GM19452 (cell line): ENCODE measurements at regions not wholly inside any gene's neighbourhood (a gene's known extent, or its start where the extent isn't known, plus 50 kb on each side); places are given as distances from the start of the nearest gene placed in this dataset.

Source experiments
- ATAC-seq: cut with Tn5 transposase; IDR thresholded peaks from one replicate; pipeline ENCODE4 v1.9.1; 2021; ENCODE audit not compliant: unreplicated experiment

DNA sequence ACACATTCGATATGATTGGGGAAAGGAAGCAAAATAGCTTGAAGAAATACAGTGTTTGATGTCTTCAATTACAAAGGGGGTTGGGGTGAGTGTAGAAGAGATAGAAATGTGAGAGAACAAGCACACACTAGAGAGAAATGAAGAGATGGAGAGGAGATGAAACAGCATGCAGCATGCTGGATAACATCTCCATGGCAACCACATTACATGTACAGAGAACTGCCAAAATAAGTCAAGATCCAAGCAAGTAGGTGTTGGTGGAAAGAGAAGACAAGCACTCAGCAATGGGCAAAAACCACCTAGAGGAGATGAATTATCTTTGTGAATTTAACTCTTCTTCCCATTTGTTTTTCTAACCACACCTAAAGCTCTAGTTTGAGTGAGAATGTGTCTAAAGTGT, 289.8 kb downstream of the GRIN2B start:
- ATAC-seq: no peak

DNA sequence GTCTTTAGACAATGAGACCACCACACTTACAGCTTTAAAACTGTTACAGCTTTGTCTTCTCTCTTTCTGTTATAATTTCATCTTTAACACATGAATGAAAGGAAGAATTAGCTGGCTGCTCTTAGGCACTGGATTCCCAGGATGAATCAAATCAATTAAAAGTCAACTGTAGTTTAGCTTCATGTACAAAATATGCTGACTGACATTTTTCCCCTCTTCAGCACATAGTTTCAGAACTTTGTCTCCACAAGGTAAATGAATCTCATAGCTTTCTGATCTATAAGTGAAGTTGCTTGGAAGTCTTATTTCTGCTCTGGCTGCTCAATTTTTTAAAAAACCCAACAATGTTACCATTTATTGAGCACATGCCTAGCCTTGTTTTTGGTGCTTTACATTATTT, 293.8 kb downstream of the GRIN2B start:
- ATAC-seq: no peak

DNA sequence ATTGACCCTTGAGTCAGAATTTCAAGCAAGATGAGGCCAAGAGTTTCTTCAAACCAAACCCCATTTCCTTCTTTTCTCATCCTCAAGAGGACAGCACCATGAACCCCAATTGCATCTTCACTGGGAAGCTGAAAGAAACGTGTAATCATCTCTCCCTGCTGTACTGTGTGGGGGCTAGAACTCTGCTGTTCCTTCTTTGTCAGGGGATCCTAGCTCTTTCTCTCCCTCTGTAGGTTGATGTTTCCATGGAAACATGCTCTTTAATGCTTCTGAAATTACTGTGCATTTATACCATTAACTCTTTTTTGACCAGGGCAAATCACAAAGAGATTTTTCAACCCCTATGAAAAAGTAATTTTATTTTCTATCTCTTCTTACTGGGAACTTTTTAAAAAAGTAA, 295.1 kb downstream of the GRIN2B start:
- ATAC-seq: no peak

DNA sequence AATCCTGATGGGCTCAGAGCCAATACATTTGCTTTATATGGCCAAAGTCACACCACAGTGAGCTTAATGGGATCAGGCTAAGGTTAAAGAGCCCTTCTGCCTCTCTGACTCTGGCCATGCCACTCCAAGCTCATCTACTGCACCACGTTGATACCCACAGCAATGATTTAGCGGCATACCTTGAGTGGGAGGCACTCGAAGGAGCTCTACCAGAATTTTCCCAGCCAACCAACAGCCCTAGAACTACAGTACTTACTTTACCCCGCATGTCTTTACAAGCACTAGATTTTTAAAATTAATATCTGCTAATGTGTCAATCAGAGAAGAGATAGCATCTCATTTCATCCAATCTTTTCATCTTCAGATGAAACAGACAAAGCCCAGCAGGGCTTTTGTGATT, 300.5 kb downstream of the GRIN2B start:
- ATAC-seq: no peak

DNA sequence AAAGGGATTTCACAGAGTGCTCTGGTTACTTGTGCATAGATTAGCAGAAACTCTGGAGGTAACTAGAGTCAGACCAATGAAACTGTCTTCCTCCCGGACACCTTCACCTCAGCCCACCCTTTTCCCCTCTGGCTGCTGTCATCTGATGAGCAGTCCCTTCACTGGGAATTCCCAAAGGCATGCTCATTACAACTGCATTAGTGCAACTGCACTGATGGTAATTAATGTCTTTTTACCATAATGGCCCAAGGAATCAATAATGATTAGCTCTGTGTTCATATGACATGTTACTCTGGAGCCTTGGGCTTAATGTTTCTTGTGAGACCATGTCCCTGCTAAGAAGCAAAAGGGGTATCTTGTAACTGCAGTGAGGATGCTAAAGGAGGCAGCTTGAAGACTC, 304.5 kb downstream of the GRIN2B start:
- no peak for ATAC-seq

DNA sequence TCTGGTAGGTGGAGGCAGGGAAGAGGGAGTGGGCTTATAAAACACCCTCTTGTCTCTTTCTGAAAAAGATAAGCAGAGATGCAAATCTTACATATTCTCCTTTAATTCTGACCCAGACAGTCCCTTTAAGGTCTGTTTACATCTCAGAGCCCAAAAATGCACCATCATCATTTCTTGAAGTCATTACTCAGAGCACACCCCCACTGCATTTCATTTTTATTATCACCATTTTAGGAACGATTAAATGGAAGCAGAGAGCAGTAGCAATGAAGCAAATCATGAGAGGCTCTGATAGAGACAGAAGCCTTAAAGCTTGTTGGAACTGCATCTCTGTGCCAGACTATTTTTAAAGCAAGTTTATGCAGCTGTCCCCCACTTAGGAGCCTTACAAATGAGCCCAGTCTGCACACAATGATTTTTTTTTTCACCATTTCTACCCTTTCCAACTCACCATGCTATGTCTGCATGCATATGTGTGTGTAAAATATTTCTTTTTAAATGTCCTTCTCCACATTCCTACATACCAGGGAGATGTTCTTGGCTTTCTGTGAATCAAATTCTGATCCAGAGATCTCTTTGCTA, 311.0 kb downstream of the GRIN2B start:
- ATAC-seq: no peak

DNA sequence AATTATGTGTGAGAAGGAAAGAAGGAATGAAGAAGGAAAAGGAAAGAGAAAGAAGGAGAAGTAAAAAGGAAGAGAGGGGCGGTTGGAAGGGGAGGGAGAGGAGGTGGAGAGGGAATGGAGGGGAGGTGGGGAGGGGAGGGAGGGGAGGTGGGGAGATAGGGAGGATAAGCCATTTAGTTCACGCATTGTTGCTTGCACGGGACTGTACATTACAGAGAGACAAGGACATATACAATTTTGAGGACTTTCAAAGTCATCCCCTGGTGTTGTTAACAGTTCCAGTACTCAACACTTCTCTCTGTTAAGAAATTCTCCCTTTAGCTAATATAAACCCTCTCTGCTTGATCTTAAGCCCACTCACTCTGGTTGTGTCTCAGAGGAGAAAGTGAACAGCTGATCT, 312.5 kb downstream of the GRIN2B start:
- ATAC-seq: no peak

DNA sequence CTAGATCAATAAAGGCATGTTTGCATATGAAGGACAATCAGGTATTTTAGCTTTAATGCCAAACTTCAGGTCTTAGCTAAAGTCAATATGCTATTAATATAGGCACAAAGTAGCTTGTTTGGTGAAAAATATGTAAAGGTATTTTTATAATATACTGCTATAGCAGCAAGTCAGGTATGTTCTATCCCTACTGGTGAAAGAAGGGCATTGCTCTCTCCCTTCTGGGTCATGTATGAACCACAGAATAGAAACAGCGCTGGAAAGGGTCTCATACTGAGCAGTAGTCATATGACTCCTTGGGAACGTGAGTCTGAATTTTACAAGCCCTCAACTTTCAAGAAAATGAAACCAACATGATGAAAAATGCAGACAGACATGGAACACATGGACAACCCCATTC, 314.6 kb downstream of the GRIN2B start:
- no peak for ATAC-seq

DNA sequence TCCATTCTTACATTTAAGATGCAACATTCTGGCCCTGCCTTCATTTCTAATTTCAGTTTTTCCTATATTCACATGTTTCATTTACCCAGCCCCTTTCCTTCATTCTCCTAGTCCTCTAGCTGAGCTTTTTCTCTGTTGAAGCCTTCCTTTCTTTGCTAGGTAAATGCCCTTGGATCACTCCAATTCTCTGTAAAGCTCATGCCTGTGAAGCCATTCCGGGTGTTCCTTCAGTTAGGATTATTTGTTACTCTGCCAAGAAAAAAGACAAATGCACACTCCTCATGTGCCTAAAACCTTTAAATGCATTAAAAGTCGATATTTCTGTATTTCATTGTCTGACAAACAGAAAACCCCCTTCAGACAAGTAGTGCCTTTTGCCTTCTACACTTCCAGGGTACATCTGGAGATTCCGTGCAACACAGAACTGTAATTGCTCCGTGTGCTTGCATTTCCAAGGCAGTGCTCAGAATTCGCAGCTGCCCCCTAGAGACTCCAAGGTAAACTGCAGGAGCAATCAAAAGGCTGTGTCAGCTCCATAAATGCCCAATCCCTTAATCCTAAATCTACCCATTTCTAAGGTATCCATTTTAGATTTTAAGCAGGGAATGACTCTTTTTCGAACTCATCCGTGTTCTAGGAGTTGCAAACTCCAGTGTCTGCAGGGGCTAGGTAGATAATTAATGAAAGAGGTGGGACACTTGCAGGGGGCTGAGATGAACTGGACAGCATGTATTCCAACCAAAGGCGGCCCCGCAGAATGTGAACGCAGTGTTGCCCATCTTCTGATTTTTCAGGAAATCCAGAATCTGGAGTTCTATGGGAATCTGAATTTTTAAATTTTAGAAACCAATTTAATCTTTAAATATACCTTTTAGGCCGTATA, 320.2 kb downstream of the GRIN2B start:
- no peak for ATAC-seq

DNA sequence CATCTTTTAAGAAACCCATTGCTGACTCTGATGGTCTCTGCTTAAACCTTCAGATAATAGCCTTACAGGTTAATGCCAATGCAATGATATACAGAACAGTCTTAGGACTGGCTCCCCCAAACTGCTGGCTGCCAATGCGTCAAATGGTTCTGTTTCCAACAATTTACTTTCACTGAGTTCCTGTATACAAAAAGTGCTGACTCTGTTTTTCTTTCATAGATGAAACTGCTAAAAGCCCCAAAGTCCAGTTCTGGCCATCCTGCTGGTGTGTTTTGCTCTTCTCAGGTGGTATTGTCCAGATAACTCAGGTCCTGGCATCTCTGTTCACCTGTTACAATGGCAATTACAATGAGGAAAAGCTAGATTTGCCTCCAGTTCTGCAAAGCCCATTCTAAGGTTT, 326.9 kb downstream of the GRIN2B start:
- no peak for ATAC-seq

DNA sequence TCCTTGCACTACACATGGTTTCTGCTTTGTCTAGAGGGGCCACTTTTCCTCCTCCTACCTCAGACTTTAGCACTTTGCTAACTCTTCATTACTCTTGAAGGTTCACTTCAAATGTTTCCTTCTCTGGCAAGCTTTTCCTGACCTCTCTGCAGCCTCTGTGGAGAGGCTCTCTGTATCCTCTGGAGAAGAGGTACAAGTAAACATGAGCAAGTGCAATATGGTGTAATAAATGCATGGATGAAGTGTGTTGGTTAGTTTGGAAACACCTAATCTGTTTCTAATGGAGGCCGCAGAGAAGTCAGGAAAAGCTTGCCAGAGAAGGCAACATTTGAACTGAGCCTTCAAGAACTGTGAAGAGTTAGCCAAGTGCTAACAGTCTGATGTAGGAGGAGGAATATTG, 329.3 kb downstream of the GRIN2B start:
- ATAC-seq: no peak

DNA sequence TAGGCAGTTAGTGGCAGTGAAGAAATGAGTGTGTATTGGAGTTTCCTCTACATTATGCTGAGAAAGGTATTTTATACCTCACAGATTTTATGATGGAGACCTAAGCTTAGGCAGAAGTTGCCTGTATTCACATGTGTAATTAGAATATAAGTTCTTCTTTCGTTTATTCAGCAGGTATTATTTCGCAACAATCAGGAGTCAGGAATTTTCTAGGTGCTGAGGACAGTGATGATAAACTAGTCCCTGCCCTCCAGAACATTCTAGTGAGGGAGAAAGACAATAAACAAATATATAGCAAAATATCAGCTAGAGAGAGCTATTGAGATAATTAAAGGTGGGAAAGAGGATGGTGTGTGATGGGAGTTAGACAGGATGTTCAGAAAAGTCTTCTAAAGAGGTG, 345.7 kb downstream of the GRIN2B start:
- ATAC-seq: no peak

DNA sequence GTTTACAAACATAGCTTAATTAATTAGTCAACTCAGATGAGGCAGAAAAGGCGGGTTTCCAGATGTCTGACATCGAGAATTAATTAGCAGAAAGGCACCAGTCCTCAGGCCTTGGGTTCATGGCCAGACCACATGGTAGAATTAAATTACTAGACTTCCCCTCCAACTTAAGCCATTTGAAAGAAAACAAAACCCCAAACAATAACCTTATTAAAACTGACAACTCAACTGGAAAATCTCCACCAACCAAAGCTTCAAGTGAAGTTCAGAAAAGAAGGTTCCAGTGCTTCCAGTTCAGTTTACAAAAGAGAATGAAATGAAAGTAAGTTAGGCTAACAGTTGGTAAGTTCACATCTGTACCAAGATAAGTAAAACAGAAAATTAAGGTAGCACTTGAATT, 349.5 kb downstream of the GRIN2B start:
- ATAC-seq: no peak

DNA sequence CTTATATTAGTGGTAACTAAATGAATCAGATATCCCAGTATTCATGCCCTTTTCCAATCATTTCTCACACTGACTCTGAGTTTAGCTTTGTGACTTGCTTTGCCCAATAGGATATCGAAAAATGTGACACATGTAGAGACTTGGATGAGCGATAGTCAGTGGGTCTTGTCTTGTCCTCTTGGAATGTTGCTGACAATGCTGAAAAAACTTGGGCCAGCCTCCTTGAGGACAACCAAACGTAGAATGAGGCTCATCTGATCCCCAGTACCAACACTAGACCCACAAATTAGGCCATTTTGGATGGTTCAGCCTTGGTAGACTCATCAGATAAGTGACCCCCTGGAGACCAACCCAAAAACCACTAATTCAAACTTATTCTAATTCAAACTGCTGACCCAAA, 351.0 kb downstream of the GRIN2B start:
- no peak for ATAC-seq

DNA sequence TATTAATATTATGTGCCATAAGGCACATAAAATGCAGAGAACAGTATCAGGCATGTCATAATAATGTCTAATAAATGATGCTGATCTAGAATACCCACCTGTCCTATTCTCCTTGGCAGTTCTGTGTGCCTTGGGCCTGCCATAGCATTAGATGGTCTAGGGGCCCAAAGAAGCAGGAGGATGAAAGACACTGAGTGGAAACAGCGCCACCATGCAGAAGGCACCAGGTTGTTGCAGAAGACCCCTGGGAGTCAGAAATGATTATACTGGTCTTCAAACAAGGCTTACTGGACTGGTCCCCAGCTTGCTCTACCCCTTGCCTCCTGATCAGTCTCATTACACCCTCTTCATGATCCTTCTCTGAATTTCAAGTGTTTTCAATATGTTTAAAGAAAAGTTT, 353.3 kb downstream of the GRIN2B start:
- ATAC-seq: no peak

DNA sequence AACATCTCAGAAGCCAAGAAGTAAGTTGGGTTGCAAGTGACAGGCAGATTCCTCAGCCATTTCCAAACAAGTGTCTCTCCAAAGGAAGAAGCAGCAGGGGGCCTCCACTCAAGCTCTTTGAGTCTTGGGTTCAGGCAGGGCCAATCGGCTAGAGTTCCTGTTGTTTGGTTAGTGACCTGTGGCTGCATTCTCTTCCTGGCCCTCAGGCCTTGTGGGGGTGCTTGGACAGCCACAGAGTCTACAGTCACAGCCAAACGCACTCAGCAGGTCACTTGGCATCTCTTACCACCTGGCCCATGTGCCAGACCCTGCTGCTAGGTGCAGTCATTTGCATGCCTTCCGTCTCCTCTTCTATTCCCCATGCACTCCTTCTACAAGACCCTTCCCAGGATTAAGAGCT, 353.9 kb downstream of the GRIN2B start:
- ATAC-seq: no peak

DNA sequence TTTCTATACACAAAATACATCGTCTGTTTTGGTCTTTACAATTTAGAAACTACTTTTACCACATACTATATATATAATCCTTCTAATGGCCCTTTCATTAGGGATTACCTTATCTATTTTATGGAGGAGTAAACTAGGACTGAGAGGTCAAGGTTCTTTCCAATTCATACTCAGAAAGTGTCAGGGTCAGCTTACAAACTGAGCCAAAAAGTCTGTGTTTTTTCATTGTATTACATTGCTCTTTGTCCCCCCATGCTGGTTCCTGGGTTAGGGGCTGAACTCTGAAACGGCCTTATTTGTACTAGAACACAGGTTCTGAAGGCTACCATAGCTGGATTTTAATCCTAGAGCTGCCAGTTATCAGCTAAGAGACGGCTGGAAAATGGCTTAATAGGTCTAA, 368.1 kb downstream of the GRIN2B start:
- ATAC-seq: no peak

DNA sequence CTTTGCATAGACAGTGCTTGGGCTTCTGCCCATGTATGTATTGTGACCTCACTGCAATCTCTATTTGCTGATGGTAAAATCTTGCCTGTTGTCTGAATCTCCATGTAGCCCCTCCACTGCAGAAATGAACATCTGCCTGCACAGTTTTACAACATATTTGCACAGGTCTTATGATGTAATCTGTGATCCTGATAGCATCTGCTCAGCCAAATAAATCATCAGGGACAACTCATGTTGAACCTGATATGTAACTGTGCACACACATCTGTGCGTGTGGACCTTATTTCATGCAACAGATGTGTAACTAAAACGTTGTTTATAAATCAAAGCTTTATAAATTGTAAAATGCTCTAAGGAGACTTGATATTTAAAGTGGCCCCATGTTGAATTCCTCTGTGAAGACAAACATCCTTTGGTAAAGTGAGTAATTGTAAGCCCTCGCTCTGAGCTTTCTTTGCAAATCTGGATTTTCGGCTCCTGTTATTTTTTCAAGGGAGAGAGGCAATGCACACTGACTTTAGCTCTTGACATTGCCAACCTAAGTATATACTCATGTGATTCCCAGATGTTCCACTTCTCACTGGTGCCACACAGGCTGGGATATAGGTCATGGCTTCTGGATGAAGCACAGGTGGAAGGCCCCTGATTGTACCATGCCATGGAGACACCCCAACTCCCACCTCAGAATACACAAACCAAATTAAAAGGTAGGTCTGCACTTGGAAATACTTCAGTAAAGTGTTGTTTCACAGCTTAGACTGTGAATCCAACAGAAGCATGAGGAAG, 371.3 kb downstream of the GRIN2B start:
- no peak for ATAC-seq

DNA sequence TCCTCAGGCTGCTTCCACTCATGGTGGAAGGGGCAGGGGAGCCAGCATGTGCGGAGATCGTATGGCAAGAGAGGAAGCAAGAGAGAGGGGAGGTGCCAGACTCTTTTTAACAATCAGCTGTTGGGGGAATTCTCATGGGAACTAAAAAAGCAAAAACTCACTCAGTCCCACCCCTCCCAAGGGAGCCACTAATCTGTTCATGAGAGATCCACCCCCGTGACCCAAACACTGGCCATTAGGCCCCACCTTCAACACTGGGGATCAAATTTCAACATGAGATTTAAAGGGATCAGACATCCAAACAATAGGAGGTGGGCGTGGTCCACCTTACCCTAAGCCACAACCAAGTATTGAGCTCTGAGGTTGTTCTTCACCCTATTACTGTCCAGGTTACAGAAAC, 375.1 kb downstream of the GRIN2B start:
- no peak for ATAC-seq

DNA sequence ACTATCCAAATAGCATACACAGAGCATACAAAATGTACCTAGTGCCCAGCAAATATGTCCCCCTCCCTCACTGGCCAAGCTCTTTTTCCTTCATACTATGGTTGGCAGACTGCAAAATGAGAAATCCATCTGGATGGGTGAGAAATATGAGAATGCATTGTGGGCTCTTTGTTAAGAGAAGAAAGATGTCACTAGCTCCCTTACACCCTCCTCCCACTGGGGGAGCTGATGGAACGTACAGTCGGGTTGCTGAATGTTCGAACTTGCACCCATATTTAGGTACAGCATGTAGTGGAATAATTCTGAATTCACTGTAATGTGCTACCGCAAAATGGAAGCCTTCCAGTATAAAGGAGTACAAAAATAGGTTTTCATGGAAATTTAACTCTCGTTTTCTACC, 377.4 kb downstream of the GRIN2B start:
- no peak for ATAC-seq

DNA sequence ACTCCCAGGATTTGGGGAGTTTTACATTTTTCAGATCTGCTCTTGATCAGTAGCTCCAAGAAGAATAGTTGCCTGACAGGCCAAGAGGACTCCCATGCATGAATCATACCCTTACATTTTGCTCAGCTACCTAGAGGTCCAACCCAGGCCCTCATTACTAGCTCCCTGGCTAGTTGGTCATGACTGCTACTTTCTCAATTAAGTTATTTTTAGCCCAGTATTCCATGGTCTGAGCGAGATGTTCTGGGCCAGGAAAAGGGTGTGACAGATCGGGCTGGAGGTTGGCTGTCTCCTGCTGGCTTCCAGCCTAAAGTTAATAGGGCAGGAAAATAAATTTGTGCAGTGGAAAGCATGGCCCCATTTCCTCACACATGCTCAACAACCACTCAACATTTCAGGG, 379.2 kb downstream of the GRIN2B start:
- no peak for ATAC-seq

DNA sequence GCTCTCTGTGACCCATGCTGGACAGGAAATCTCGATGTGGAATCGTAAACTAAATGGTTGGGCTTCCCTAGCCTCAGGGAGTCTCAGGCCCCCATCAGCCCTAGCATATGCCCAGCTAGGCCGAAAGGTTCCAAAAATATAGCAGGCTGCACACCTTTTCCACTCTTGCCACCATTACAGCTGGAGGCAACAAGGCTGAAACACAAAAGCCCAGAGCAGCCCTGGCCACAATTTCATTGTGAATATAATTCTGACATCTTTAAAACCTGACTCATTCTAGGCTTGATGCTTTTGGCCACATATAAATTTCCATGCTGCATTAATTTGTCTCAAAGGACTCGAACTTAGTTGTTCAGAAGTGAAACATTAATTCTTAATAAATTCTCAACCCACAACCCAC, 382.2 kb downstream of the GRIN2B start:
- ATAC-seq: no peak
